Upper lobe of left lung (tissue), 4 donors: ENCODE measurements at regions not wholly inside any gene's neighbourhood (a gene's known extent, or its start where the extent isn't known, plus 50 kb on each side); places are given as distances from the start of the nearest gene placed in this dataset.

Experiments
- POLR2AphosphoS5 ChIP-seq, 2 donors: sonication (generic); formaldehyde crosslinking; IDR thresholded peaks; one replicate each; pipeline ENCODE4 v1.5.1; 2017; ENCODE audit warnings: antibody characterized with exemption in 2 of 2
- TF ChIP-seq, protein P1 (sequence below), 6 experiments: fragments of 450-650 bp in 4 of 6; fragments of 200-600 bp in 2 of 6; sonication (generic) in 2 of 6; IDR thresholded peaks; one replicate each; pipeline ENCODE4 v1.5.1; 2016 to 2019; ENCODE audit warnings: antibody characterized with exemption in 6 of 6

DNA sequence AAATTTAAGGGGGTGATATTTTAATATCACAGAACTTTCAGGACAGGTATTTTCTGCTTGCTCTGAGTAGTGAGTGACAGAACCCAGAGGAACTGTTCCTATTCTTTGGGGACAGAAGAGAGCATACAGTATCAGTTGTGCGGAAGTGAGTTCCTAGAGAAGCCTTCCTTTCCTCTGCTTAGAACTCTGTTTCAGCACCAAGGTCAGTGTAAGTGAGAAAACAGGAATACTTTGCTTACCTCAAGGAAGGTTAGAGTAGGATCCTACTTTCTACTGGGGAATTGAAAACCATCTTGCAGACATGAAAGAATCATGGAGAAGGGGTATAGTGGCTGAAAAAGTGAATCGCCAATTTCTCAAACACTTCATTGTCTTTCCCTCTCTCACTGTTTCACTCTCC, 542.4 kb downstream of the SQOR start:
- TF ChIP-seq, protein P1, sequence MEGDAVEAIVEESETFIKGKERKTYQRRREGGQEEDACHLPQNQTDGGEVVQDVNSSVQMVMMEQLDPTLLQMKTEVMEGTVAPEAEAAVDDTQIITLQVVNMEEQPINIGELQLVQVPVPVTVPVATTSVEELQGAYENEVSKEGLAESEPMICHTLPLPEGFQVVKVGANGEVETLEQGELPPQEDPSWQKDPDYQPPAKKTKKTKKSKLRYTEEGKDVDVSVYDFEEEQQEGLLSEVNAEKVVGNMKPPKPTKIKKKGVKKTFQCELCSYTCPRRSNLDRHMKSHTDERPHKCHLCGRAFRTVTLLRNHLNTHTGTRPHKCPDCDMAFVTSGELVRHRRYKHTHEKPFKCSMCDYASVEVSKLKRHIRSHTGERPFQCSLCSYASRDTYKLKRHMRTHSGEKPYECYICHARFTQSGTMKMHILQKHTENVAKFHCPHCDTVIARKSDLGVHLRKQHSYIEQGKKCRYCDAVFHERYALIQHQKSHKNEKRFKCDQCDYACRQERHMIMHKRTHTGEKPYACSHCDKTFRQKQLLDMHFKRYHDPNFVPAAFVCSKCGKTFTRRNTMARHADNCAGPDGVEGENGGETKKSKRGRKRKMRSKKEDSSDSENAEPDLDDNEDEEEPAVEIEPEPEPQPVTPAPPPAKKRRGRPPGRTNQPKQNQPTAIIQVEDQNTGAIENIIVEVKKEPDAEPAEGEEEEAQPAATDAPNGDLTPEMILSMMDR (IDR thresholded peaks at IDR 0.05), result no peak
- TF ChIP-seq POLR2AphosphoS5 (IDR thresholded peaks at IDR 0.05), result no peak
